Putamen (tissue), 1 donor: ENCODE measurements at regions not wholly inside any gene's neighbourhood (a gene's known extent, or its start where the extent isn't known, plus 50 kb on each side); places are given as distances from the start of the nearest gene placed in this dataset.

Experiments
- DNase-seq: peaks from one replicate; pipeline ENCODE4 v3.0.0-alpha.2; 2016; ENCODE audit warnings: low spot score

- no peak for DNase-seq
Observed at GRCh38 chr7:116447966-116448839, 51.3 kb upstream of the CAV2 start.

- no peak for DNase-seq
Observed at GRCh38 chr7:116449441-116449840, 50.1 kb upstream of the CAV2 start.
